GM12878 (cell line): ENCODE measurements at regions not wholly inside any gene's neighbourhood (a gene's known extent, or its start where the extent isn't known, plus 50 kb on each side); places are given as distances from the start of the nearest gene placed in this dataset.

ENCODE experiments used
- BCL11A ChIP-seq: IDR thresholded peaks from 2 replicates; pipeline ENCODE4 v1.6.1; 2011; ENCODE audit warnings: low read depth, low read length
- CEBPB ChIP-seq, 2 experiments: fragments of 150-350 bp in 1 of 2; IDR thresholded peaks; 2 replicates each; pipeline ENCODE4 v1.6.1; 2012 to 2014; ENCODE audit warnings: low read depth in 2 of 2, low read length in 2 of 2, borderline replicate concordance in 1 of 2, inconsistent platforms in 1 of 2
- CREM ChIP-seq: IDR thresholded peaks from 2 replicates; pipeline ENCODE4 v1.6.1; 2014; ENCODE audit warnings: antibody characterized with exemption, low read depth
- FOXK2 ChIP-seq: fragments of 450-650 bp; IDR thresholded peaks from 2 replicates; pipeline ENCODE4 v1.6.1; 2017; ENCODE audit warnings: mild to moderate bottlenecking, moderate library complexity
- IRF4 ChIP-seq: IDR thresholded peaks from 2 replicates; pipeline ENCODE4 v1.6.1; 2011; ENCODE audit warnings: low read depth, low read length
- LARP7 ChIP-seq: fragments of 450-650 bp; IDR thresholded peaks from 2 replicates; pipeline ENCODE4 v1.6.1; 2017; ENCODE audit warnings: mild to moderate bottlenecking
- MTA2 ChIP-seq: fragments of 450-650 bp; IDR thresholded peaks from 2 replicates; pipeline ENCODE4 v1.6.1; 2016; ENCODE audit warnings: low read depth, mild to moderate bottlenecking, moderate library complexity
- NFIC ChIP-seq: IDR thresholded peaks from 2 replicates; pipeline ENCODE4 v1.6.1; 2012; ENCODE audit warnings: low read depth, mild to moderate bottlenecking, inconsistent platforms, low read length, moderate library complexity
- NKRF ChIP-seq: fragments of 450-650 bp; conservative IDR thresholded peaks from 2 replicates; pipeline ENCODE4 v1.6.1; 2017; ENCODE audit warnings: mild to moderate bottlenecking, moderate library complexity
- NRF1 ChIP-seq: conservative IDR thresholded peaks from 2 replicates; pipeline ENCODE4 v1.6.1; 2011; ENCODE audit warnings: mild to moderate bottlenecking, low read depth, low read length, improper control_type of control experiment
- POLR2A ChIP-seq: IDR thresholded peaks from 2 replicates; pipeline ENCODE4 v1.6.1; 2011; ENCODE audit warnings: low read depth, mild to moderate bottlenecking, low read length
- POU2F2 ChIP-seq: IDR thresholded peaks from 3 replicates; pipeline ENCODE4 v1.6.1; 2011; ENCODE audit warnings: low read depth, mild to moderate bottlenecking, low read length, borderline replicate concordance
- RBBP5 ChIP-seq: fragments of 200-600 bp; sonication (generic); conservative IDR thresholded peaks from 2 replicates; pipeline ENCODE4 v1.6.1; 2016
- RELB ChIP-seq: fragments of 450-650 bp; IDR thresholded peaks from 2 replicates; pipeline ENCODE4 v1.6.1; 2017; ENCODE audit warnings: low read depth, mild to moderate bottlenecking, moderate library complexity
- REST ChIP-seq: IDR thresholded peaks from 2 replicates; pipeline ENCODE4 v1.6.1; 2012; ENCODE audit warnings: mild to moderate bottlenecking, low read depth, low read length
- RUNX3 ChIP-seq: IDR thresholded peaks from 2 replicates; pipeline ENCODE4 v1.6.1; 2012; ENCODE audit warnings: low read length, inconsistent platforms
- SMAD5 ChIP-seq: IDR thresholded peaks from 2 replicates; pipeline ENCODE4 v1.6.1; 2016; ENCODE audit warnings: antibody characterized with exemption, low read depth
- SPI1 ChIP-seq: IDR thresholded peaks from 2 replicates; pipeline ENCODE4 v1.6.1; 2011; ENCODE audit warnings: low read depth, mild to moderate bottlenecking, low read length, moderate library complexity, borderline replicate concordance; ENCODE audit not compliant: insufficient read depth
- SUPT20H ChIP-seq: IDR thresholded peaks from 2 replicates; pipeline ENCODE4 v1.6.1; 2011; ENCODE audit warnings: low read depth, mild to moderate bottlenecking, low read length, moderate library complexity, borderline replicate concordance; ENCODE audit not compliant: control insufficient read depth
- SUZ12 ChIP-seq: fragments of 200-600 bp; sonication (generic); IDR thresholded peaks from one replicate; pipeline ENCODE4 v1.6.1; 2018; ENCODE audit warnings: antibody characterized with exemption, mild to moderate bottlenecking; ENCODE audit not compliant: unreplicated experiment
- ZZZ3 ChIP-seq: IDR thresholded peaks from 2 replicates; pipeline ENCODE4 v1.6.1; 2011; ENCODE audit warnings: low read depth; ENCODE audit not compliant: control insufficient read depth, insufficient read length

GRCh38 chr4:132123870-132124623, 1025.0 kb upstream of the PCDH10 start (continued):
- TF ChIP-seq CREM, result peak; percentile 50; the same call in 1 of the 2 replicates
- no peak for TF ChIP-seq CEBPB (IDR thresholded peaks at IDR 0.05; ENCODE audit: borderline replicate concordance in 1 of 2, low read depth in 2 of 2, low read length in 2 of 2)
- TF ChIP-seq RELB, result peak; percentile 94
- no peak for TF ChIP-seq IRF4
- TF ChIP-seq REST, result no peak
- 0 out of 2 replicates have a peak, but pooled peaks have one; percentile 32 for TF ChIP-seq BCL11A
- TF ChIP-seq SUZ12, result no peak
- no peak for TF ChIP-seq RBBP5
- no peak for TF ChIP-seq FOXK2
- TF ChIP-seq SUPT20H, result no peak
- no peak for TF ChIP-seq ZZZ3
- TF ChIP-seq NKRF, result no peak
- no peak for TF ChIP-seq POU2F2
- TF ChIP-seq RUNX3, result 0 out of 2 replicates have a peak, but pooled peaks have one; percentile 12
- no peak for TF ChIP-seq LARP7
- no peak for TF ChIP-seq POLR2A
- TF ChIP-seq SPI1, result no peak
- peak; percentile 52; the same call in 1 of the 2 replicates for TF ChIP-seq NFIC
- TF ChIP-seq NRF1, result no peak
- TF ChIP-seq SMAD5, result no peak
- TF ChIP-seq MTA2, result 0 out of 2 replicates have a peak, but pooled peaks have one; percentile 43
